ENCODE measurements at regions not wholly inside any gene's neighbourhood (a gene's known extent, or its start where the extent isn't known, plus 50 kb on each side); places are given as distances from the start of the nearest gene placed in this dataset.

DNA sequence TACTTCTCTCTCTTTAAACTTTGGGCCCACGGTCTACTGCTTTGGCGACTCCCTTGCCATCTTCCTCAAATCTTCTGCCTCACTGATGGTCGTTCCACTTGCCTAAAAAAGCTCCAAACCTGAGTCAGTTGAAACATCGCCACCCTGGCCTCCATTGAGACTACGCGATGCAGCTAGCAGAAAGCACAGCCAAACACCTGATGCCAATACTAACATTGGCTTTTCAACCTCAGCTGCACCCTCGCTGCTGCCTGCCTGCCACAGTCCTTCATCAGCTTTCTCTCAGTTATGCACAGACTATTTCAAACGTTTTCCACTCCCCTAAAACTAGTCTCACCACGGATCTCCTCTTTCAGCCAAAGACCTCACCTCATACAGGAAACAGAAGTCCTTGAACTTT is 214.2 kb upstream of the TMCO5A start:
- DNase-seq = no peak

DNA sequence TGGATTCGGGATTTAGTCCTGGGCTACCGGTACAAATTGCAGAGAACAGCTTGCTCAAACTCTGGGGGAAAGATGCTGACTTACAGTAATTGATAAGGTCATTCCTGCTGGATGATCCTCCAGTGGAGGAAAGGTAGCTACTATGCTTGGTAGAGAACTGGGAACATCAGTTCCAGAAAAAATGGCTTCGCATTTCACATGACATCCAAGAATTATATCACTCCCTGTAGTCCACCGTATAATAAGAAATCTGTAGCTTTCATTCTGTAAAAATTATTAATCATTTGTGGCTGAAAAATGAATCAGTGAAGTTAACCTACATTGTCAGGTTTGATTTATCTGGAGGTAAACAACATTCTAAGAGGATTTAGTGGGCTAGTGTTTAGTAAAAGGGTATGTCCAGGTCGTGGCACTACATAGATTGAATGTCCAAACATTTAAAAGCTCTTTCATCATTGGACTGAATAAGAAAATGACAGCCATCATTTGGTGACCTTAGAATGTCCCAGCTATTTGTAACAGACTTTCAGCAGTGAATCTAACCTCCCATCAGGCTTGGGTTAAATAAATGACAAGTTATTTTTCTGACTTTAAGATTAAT is 203.2 kb upstream of the TMCO5A start:
- DNase-seq = no peak

DNA sequence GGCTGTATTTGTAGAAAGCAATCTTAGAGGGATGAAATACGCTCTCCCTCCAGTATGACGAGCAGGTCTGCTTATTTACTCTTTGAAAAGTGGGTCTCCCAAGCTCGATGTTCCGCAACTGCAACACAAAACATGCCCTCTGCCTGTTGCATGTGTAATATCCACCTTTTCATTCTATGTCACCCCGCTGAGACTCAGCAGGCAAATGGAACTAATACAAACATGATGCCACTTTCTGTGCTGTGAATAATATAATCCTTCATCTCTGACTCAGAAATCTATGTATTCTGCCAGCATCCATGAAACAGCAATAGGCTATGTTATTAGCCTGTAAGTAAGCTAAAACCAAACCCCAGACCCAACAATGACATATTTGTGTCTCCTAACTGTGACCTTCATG is 200.8 kb upstream of the TMCO5A start:
- DNase-seq = no peak

DNA sequence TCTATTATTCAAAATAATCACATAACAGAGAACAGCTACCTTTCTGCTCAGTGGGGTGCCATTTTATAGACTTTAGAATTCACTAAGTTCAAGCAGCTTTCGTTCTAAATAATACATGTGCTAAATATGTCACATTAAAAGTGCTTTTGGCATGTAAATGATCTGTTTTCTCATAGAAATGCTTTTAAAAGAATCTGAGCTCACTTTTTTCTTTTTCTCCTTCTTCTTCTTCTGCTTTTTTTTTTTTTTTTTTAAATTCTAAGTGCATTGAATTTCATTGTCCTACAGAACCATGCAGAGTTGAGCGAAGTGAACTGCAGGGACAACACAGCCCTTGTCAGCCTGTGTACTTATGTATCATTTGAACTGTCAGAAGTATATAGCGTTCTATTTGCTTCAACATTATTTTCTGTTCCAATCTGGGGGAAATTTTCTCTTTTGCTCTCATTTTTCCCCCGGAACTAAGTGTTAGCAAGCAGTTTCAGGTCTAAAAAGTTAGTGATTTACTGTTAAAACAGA is 193.8 kb upstream of the TMCO5A start:
- no peak for DNase-seq

DNA sequence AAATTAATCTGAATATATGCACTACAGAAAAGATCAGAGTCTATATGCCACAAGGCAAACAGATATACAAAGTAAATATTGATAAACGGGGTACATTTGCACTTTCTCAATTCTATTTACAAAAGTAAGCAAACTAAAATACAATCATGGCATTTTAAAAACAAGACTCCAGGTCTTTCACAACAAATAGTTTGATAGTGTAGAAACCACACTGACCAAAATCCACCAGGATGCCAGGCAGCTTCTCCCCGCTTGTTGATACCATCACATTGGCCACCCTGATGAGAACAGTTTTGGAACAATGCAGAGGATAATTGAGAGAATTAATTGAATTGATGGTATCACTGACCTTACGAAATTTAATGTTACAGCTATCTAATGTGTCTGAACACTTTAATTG is 190.6 kb upstream of the TMCO5A start:
- no peak for DNase-seq

DNA sequence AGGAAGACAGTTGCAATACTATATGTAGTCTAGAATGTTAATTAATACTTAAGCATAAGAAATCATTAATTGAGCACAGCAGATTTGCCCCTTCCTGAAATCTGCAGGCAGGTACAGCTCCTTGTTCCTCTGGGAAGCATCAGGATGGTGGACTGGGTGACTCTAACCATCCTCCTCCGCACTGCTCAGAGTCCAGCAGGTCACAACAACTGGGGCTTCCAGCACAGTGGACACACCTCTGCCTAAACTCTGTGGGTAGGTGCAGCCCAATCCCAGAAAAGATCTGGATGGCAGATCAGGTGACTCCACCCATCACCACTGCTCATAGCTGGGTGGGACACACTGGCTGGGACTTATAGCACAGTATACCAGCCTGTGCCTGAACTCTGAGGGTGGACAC is 189.9 kb upstream of the TMCO5A start:
- no peak for DNase-seq

DNA sequence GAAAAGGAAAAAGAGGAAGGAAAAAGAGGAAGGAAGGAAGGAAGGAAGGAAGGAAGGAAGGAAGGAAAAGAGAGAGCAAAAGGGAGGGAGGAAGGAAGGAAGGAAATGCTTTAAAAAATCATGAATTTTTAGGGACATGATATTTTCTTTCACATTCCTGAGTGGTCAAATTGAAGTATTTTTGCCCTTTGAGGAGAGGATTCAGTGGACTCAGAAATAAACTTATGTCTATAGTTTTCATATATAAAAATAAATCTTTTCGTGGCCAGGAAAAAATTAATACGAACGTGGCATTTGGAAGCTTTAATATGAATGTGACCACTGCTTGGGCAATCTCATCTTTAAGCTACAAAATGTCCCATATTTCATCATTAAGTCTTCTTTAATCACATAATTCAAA is 183.0 kb upstream of the TMCO5A start:
- DNase-seq = no peak

DNA sequence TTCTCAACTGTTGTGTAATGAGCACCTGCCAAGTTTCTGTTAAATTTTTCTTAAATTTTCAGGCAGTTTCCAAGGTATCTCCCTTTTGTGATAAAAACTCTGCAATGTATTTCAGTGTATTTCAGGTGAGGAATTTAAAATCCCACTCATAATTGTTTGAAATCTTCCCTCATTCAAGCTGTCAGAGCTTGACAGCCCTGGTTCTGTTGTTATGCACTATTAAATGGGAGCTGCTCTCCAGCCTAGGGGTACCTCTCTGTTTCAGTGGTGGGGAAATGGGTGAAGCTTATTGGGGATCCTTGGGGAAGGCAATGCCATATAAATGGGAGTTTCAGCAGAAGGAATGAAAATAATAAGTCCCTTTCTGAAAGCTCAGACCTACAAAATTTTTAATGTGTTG is 178.0 kb upstream of the TMCO5A start:
- DNase-seq = no peak

DNA sequence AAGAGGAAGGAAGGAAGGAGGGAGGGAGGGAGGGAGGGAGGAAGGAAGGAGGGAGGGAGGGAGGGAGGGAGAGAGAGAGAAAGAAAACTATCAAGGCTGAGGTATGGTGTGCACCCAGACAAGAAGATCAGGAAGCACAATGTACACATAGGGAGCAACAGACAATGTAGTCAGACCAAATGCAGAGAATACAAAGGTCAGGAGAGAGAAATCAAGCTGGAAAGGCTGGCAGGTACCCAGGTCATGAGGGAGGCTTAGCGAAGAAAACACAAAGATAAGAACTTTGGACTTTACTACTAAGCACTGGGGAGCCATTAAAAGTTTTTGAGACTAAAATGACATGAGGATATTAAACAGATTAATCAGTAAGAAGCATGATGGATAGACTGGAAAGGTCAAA is 176.0 kb upstream of the TMCO5A start:
- DNase-seq = no peak

DNA sequence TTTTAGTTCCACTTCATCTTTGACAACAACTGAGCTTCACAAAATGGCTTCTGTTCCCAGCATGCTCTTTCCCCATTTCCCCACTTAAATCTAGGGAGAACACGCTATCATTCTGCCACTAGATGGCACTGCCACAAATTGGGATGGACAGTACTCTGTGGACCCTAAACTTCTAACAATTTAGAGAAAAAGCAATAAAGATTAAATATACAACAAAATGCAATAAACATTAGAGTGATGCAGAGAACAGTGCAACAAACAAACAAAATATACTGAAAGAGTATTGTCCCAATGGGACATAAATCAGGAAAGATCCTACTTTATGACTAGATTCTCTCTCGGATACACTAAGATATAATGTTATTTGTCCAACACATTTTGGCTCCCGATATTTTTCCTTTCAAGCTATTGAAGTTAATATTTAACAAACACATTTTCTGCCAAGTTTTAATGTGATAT is 169.7 kb upstream of the TMCO5A start:
- peak; percentile 4 for DNase-seq

DNA sequence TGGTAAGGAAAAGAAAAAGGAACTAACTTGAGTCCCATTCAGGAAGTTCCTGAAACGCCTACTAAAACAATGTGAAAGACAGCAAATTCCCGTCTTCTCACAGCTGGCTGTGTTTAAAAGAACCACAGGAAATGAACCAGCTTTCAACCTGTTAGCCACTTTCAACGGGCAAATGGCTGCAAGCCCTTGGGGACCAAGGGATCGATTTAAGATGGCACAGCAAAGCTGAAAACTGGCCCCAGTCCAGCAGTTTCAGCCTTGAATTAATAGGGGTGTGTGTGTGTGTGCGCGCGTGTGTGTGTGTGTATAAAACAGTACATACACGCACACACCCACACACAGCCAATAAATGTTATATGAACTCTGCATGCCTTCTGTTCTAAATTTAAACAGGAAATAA is 168.7 kb upstream of the TMCO5A start:
- DNase-seq = no peak

DNA sequence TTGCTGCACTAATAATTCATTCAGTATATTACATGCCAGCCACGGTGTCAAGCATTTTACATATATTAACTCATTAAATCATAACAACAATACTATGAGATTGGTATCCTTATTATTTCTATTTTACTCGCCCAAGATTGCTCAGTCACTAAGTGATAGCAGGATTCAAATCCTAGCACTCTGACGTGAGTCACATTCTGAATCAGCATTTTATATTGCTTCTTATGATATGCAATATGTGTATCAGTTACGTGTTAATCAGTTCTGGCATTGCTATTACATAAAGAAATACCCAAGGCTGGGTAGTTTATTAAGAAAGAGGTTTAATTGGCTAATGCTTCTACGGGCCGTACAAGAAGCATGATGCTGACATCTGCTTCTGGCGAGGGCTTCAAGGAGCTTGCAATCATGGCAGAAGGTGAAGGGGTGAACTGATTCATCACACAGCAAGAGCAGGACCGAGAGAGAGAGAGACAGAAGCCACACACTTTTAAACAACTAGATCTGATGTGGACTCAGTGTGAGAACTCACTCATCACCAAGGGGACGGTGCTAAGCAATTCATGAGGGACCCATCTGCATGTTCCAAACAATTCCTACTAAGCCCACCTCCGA is 166.5 kb upstream of the TMCO5A start:
- no peak for DNase-seq

DNA sequence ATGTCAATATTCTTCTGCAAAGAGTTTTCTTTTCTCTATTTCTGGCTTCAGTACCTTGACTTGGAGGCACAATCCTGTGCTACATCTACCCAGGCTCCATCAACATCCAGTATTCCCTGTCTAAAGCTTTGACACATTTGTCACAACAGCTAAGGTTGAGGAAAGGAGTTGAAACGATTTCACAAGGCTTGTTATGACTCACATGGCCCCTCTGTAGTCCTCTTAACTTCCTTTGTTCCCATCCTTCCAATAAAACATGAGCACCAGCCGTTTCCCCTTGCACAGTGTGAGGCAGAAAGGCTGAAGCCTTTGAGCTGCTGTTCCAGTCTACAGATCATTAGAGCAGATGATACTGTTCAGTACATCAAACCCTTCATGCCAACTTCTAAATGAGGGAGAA is 163.0 kb upstream of the TMCO5A start:
- DNase-seq = no peak

DNA sequence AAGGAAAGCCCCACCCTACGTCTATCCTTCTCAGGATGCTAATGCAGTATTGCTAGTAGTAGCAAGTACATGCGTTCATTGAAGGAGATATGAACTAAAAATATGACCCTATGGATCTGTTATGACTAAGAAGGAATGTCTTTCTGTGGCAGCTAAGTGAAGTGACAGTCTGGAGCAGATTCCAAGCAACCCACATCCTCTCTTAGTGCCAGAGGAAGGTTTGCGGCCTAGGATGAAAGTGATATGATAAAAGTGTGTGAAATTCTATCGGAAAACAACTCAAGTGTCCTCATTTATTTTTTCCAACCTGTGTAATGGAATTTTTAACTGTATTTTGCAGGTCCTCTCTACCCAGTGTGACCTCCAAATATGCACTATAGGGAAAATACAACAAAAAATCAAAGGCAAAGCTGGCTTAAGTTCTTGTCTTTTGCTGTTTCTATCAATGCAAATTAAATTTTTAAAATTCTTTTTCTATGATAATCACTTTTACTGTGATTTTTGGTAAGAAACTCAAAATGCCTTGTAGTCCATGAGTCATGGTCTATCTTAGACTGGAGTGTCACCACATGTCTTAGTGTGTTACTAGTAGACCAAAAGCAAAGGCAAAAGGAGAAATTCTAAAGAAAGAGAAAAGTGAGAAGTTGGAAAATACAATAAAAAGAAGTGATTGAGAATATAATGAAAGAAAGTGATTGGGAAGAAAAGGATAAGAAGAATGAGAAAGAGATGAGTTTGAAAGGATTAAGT is 161.2 kb upstream of the TMCO5A start:
- no peak for DNase-seq

DNA sequence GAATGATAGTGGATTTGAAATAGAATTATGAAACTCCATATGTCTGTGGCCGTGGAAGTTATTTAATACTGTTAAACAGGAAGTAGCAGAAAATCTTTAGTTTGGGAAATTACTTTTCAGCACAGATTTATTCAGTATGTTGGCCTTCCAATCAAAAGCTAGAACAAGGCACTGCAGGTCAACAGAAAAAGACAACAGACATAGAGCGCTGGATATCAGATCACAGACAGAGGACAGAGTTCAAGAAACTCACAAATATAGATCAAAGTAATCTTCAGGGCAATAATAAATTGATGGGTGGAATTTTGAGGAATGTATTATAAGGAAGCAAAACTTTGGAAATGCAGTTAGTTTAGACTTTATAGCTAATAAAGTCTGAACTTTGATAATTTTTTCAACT is 159.5 kb upstream of the TMCO5A start:
- DNase-seq = no peak

DNA sequence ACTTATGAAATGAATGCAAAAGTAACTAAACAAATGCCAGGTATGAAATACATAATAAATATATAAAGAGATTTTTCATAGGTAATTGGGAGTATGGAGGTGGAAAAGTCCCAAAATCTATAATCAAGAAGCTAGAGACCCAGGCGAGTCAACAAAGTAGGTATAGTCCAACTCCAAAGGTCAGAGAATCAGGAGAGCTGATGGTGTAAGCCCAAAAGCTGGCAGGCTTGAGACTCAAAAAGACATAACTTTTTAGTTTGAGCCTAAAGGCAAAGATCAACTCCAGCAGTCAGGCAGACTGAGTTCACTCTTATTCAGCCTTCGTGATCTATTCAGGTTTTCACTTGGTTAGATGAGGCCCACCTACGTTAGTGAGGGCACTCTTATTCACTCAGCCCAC is 157.4 kb upstream of the TMCO5A start:
- DNase-seq = no peak

DNA sequence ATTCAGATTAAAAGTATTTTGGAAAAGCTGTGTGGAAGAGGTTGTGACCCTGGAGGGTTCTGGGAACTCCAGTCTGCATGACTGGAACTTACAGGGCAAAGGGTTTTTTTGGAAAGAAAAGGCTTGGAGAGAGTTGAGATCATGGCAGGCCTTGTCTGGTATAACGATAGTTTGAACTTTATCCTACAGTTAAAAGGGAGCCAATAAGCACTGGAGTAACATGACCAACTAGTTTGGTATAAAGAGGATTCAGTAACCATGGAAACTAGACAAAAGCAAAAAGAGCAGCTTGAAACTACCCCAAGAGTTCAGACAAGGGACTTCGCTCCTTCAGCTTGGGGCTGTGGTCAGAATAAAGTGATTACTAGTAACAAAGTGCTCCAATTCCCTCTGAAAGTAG is 151.2 kb upstream of the TMCO5A start:
- no peak for DNase-seq

DNA sequence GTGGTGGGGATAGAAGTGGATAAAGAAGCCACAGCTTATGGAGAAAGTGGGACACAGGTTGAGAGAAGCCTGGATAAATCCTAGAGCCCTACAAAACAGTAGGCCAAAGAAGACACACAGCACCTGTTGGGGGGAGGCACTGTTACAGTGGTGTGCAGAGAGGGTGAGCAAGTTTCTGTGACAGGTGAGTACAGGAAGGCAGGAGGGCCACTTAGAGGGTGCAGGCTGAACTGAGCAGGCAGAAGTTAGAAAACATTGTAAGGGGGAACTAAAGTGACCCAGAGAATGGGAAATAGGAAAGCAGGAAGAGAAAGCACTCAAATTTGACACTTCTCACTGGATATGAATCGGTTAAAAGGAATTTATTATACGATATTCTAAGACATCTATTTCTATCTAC is 146.1 kb upstream of the TMCO5A start:
- DNase-seq = no peak

DNA sequence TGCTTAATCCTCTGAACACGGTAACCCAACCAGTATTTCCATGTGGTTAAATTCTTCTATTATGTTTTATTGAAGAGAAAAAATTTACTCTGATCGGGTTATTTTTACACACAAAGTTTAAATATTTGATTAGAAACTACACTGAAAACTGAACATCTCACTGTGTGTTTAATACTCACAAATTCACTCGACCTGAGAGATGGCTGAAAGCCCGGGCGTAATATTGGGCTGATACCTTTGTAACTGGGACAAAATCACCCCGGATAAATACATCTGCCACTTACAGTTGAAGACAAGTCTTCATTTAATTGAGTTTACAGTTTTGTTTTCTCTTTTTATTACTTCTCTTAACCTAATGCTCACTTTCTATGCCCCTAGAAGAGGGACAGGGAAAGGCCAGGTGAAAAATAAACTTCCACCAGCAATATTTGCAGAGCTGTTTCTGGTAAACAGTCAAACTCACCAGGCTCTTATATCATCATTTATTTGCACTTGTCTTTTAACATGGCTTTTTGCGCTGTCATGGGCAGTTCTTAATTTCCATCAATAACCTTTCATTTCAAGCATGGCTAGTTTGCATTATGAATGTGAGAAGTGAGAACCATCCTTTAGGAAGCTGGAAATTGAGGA is 145.6 kb upstream of the TMCO5A start:
- no peak for DNase-seq

DNA sequence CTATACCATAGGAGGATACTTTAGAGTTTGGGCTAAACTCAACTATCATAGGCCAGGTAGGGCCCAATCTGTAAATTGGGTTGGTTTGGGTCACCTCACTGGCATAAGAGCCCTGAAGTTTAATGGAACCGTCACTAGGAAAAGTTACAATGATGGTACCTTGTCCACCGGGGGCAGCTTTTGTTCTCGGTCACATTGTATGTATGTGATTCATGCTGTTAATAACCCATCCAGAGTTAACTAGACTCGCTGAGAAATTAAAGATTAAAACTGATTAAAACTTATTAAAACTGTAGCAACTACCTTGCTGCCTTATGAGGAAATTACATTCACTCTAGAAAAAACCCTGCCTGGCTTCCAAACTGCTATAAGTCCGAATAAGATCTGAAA is 145.0 kb upstream of the TMCO5A start:
- no peak for DNase-seq

DNA sequence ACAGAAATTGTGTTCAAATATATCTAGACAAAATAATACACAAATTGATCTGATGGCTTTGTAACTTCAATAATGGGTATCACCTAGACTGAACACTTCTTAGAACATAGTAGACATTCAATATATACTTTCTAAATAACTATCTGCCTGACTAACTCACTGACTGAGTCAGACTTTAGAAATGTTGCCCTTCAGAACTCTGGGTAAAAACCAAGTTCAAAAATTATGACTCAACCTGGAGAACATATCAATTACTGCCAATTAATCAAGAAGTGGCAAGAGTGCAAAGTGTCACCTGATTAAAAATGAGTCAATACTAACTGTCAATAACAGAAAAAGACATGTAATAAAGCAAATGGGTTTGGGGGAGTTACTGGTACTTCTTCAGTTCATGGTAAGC is 144.6 kb upstream of the TMCO5A start:
- no peak for DNase-seq

DNA sequence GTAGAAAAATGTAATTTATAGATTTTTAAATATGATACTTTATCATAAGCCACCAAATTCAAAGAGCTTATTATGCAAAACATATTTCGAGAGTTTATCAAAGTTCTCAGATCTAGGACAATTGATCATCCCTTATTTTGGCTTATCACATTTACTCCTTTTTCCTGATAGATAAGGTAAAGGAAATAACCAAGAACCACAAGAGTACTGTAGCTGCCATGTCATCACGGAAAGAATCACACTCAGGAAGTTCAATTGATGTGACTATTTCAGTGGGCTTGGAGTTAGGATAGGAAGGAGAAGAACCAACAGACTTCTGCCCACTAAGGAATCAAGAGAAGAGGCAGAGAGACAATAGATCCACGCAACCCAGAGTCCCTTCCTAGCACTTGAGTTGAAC is 142.7 kb upstream of the TMCO5A start:
- no peak for DNase-seq

DNA sequence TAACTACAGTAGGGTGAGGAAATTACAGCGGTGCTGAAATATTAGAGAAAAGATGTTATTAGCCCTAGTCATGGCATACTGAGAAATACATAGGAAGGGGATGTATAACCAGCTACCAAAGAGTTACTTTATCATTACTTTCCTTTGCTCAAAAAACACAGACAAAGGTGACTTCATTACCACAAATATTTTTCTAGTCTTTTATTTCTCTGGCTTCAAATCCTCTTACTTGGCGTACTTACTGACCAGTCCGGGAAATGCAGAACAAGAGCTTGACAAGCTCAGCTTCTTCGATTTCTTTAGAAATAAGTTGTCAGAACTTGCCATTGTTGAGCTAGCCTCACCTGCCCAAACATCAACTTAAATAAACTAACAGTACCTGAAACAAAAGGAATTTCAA is 142.1 kb upstream of the TMCO5A start:
- DNase-seq = no peak

DNA sequence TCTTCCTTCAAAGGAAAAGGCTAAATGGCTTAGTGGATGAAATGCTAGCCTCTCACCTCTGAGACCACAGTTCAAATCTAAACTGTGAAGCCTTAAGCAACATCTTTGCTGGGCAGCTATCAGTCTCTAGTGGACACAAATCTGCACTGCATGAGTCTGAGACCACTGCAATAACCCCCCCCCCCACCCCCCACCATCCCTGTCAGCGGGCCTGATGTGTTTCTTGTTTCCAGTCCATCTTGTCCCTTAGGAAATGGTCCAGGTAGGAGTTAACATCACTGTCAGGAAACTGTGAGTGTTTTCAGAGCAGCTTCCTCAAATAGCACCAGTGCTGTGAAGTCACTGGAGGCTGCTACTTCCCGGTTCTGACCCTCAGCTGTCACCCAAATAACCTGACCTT is 140.6 kb upstream of the TMCO5A start:
- DNase-seq = no peak
